DMS153 (cell line): ENCODE measurements at regions not wholly inside any gene's neighbourhood (a gene's known extent, or its start where the extent isn't known, plus 50 kb on each side); places are given as distances from the start of the nearest gene placed in this dataset.

Experiments used
- DNase-seq: peaks from one replicate; lab custom pipeline; 2025; lab: John Stamatoyannopoulos, UW

DNA sequence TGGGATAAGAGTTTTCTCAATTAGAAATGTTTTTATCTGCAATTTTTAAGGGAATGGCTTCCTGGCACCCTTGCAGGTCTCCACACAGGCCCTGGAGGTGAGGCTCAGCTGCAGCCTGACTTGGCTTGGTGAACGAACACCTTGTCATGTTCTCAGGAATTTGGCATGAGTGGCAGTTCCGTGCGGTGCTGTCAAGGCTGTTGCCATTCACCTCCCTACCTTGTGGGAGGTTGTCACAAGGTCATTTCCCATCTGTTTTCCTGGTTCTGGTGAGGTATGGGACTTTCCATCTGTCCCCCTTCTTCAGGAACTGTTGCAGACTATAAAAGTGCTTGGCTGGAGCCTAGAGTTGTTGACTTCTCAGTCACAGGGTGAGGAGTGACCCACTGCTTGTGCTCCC lies 82.9 kb downstream of the ELOVL4 start:
- no peak for DNase-seq

DNA sequence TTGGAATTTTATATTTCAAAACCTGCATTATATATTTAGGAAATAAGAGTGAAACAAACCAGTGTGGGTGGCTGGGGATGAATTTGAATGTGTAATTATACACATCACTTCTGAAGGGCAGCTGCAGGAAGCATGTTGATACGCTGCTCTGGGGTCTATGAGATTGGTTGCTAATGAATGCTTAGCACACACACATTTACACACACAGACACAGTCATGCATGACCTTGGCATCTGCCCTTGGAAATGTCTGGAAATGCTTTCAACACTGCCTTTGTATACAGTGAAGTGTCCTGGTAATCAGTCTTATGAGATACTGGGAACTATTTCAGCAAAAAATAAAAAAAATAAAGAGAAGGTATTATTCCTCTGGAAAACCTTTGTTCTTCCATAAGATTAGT lies 83.4 kb downstream of the ELOVL4 start:
- DNase-seq, result peak; percentile 42

DNA sequence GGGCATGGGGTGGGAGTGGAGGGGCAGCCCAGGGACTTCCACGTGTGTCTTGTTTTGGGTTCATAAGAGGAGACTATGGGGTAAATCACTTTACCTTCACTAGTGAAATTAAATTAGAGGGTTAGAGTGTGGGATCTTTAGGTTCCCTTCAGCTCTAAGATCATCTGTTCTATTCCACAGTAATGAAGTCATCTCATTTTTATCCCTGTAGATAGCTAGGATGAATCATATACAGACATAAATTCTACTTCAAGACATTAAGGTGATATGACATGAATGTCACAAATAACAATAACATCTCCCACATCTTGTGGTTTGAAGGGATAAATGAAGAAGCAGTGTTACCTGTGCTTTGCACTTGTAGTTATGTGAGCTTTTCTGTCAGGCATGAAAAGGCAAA lies 83.8 kb downstream of the ELOVL4 start:
- DNase-seq, result no peak

DNA sequence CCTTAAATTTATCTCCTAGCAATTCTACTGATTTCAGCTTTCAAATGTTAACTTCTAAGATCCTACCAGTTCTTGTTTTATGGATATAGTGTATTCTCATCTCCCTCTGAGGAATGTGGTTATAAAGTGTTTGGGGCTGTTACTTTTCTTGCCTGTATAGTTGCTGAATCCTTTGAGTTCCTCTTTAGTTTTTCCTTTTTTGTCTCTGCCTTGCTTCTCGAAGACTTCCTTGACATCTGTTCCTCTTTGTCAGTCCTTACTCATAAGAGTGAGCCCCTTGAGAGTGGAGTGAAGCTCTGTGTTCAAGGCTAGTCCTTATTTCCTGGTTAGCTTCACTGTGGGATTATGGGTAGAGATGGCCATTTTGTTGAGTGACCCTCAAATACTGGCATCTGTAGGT lies 84.6 kb downstream of the ELOVL4 start:
- no peak for DNase-seq

DNA sequence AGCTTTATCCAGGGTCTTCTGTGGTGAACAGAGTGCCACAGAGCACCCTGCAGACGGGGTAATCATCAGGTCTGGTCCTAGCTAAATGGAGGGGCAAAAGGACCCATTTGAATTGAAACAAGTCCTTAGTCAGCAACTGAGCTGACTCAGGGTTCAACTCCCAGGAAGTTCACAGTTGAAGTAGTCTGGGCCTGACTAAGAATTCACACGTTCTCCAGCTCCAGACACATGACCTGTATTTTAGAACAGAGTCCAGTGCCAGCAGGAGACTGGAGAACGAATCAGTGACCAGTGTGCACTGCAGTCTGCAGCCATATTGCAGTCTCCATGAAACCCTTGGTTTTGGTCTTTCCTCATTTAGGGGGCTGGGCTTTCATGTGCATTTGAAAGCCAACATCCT lies 85.2 kb downstream of the ELOVL4 start:
- DNase-seq, result no peak

DNA sequence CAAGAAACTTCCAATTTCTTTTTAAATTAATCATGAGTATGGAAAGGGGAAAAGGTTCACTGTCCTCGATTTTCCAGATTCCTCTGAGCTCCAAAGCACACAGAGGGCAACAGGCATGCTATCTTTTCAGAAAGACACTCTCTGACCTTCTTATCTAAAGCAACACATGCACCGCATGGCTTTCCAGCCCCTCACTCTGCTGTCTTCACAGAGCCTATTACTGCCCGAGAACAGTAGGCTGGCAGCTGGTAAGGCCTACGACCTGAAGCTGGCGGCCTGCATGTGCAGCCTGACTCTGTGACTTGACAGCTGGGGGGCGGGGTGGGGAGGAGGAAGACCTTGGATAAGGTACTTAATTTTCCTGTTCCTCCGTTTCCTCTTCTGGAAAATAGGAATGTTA lies 86.3 kb downstream of the ELOVL4 start:
- DNase-seq, result no peak

DNA sequence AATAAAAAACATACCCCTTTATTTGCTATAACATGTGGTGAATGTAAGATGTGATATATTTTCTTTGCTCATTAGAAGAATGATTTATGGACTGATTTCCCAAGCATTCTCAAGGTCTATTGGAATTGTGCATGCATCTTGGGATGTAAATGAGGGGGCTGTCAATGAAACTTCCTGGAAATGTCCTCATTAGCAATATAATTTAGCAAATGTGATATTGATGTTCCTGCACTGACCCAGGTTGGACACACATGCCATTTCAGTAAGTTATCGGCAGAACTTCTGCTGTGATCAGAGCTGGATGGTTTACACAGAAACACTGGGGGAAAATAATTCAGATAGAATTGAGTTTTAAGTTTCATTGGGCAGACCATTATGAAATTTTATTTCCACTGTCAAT lies 99.9 kb downstream of the ELOVL4 start:
- DNase-seq, result no peak

DNA sequence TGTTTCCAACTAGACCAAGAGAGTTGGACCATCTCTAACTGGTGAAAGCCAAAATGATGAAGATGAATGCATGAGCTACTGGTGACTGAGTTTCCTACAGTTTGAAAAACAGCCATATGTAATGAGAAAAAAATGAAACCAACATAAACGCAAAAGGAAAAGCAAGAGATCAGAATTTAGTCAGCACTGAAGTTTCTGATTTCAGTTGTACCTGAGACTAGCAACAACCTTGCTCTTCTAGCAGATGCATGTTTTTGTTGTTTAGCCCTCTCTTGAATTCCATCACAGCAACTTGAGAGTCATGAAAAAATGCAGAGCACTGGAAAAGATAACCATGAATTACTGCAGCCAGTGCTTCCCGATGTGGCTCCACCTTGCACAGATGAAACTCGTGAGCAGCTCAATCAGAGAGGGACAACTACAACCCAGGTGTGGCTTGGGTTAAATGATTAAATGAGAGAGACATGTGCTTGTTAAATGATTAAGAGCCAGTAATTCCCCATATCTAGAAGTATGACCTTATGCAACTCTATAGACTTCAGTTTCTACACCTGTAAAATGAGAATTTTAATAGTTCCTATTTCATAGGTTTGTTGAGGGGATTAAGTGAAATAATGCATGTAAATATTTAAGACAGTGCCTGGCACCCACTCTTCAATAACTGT lies 104.8 kb downstream of the ELOVL4 start:
- no peak for DNase-seq

DNA sequence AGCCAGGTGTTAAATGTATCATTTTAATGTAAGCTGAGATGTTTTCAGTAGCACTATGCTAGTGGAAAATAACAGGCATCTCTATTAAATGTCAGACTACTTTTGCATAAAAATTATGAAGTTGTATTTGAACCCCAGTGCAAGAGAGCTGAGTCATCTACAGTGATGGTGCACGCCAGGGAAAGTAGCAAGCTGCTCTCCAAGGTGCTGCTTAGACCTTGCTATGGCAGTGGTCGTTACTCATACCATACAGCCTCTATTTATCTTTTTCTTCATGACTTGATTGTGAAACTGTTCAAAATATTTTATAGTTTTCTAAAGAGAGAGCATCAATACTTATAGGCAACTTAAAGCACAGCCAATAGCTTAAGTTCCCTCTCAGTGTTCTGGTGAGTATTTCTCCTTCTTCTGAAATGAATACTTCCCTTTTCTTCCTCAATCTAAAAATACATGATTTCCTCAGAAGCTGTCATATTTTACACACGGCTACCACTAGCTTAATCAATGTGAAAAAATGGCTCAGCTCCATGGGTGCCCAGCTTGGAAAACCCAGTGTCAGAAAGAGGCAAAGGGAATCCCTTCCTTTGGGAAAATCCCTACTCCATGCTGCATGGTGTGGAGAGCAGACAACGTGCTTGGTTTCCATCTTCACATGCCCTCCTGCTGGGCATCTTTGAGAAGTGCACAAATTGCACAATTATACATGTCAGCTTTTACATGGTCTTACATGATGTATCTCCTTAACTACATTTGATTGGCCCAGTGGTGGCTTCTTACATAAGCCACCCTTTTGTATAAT lies 105.6 kb downstream of the ELOVL4 start:
- no peak for DNase-seq

DNA sequence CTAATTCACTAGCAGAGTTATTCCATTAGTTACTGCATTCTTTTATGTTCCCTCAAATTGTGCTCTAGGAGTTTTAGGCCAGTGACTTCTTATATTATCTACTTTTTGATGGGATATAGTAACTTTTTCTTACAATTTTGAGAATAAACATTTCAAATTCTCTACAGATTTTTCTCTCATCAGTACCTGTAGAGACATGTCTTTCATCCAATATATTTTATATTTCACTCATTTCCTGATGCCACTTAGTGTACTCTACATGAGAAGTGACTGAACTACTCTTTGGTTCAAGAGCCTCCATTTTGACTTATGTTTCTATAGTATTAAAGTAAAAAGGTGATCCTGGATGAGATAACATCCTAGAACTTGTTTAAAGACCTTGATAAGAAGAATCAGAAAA lies 108.5 kb downstream of the ELOVL4 start:
- no peak for DNase-seq

DNA sequence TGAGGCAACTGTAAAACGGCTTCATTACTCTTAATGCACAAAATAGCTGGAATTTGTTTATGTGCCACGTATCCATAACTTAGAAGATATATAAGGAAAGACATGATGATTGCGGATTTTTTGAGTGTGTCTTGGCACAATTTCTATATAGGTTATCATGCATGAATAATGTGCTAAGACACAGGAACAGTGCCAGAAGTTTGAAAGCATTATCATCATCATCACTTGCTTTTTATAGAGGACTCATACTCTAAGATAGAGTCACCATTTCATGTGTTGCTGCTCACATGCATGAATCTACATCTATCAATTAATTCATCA lies 113.4 kb downstream of the ELOVL4 start:
- no peak for DNase-seq

DNA sequence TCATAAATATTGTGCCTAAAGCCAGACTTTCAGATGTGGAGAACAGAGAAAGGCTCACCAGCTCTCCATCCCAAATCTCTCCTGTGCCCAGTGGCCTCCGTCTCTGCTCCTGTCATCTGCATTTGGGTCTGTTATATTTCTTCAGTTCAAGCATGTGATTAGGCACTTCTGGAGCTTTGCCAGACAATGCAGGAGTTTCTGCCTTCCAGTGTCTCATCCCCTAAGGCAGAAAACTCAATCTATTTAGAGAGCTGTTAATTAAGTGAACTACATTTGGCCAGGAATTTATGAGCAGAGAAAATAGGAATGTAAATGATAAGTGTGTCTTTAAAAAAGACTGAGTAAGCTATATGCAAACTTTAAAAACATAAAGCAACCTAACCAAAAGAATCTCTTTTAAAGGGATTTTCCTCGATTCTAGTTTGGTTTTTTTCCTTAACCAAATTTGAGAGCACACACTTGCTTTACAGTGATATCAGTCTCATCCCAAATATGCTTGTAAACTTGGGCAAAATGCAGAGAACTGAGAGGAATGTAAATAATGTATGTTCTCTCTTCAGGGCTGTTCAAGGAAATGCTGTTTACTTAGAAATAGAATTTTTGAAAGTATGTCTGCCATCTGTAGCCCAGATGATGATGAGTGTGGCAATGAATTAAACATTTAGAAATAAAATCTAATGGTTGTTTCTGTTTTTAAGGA lies 113.9 kb downstream of the ELOVL4 start:
- no peak for DNase-seq

DNA sequence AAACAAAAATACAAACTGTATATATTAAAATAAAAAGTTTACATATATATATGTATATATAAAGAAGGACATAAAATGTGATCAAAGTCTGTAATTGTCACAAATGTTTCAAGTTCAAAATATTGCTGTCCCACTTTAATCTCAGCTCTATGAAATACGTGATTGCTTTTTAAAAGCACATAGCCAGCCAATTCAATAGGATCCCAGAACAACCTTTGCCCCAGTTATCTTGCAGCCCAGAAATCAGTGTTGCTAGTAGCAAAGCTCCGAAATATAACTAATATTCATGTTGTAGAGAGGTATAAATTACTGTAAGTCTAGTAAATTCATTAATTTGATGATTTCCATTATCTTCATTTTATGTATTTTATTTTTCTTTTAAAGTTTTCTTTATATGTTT lies 114.6 kb downstream of the ELOVL4 start:
- DNase-seq, result no peak

DNA sequence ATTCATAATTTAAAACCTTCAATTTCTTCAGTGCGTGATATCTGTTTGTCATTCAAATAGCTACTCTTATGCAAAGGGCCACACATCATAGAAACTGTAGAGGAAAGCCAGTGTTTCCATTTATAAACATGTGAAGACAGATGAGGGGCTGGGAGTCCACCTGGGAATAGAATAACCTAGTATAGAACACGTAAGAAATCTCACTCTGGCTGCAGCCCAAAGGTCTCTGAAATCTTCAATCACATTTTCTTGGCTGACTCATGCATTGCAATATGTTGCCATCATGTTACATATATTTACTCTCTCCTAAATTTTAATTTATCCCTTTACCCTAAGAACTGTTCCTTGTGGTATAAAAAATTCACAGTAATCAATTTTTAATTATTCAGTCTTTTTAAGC lies 123.2 kb downstream of the ELOVL4 start:
- no peak for DNase-seq

DNA sequence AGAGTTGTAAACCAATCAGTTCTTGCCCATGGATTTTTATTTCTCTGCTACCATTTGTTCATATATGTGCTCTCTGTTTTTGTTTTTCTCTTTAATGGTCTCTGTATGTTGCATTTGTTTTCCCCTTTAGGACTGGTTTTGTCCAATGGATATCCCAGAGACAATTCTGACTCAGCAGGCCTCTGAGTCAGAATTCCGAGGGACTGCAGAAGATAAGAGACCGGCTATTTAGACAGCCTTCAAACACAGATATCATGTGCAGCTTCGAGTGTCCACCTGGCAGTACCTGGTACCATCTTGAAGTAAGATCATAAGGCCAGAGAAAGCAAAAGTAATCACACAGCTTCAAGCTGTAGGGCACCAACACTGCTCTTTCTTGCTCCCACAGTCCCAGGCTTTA lies 125.5 kb downstream of the ELOVL4 start:
- no peak for DNase-seq

DNA sequence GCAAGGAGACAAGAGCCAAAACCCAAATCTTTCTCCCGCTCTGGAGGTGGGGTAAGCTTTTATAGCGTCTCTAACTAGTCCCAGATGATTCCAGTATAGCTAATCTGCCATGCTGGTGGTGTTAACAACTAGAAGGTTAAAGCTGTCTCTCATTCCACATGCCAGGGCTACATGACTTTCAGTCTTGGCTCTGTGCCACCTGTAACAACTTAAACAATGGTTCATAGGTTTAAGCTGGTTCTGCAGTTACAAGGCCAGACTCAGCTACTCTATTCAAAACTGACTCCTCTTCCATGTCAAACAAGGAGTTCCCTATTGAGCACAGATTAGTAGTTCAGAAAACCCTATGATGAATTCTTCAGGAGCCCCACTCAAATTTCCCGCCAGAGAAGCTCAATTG lies 128.9 kb downstream of the ELOVL4 start:
- no peak for DNase-seq

DNA sequence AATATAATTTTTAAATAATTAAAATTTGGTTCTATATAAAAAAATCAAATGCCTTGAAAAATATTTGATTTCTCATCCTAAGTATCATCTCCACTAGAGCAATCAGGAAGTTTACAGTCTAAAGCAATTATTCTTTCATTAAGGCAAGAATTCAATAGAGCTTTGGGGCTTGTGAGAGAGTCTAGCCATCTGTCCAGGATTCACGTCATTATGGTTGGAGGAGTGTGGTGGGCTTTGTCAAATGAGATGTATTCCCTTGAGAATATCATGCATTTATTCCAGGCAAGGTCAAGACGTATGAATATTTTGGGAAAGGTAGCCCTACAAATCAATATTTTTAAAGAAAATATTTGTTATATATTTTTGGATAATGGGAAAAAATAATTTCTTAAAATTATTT lies 132.4 kb downstream of the ELOVL4 start:
- DNase-seq, result no peak

DNA sequence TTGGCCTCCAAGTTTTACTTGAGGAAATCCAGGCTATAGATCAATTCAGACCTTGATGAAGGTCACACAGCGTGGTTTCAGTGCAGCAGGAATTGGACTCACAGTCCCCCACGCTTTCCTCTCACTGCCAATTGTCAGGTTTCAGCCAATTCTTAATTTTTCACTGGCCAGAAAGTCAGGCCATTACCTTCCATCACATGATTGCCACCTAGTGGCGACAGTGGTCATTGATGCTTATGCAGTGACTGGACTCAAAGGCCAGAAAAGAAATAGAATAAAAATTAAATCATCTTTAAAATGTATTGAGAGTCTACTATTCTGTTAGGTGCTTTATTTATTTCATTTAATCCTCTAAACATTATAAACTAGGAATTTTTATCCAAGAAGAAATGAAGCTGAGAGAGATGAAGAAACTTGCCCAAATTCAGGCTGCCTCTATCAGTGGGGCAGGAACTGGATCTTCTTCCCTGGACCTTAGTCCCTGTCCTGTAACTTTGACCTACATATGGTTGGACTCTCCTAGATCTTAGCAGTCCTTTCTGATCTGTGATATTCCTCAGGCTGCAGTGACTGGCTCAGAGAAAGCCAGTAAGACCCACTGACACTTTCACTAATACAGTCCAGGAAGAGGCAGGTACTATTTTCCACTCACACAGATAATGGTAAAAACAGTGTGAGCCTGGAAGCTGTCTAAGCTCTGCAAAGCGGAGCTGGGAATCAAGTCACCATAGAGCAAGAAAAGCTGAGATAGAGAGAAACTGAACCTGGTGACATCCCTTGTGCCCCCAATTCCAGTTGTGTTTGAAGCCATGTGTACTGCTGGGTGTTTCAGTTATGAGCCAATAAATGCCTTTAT lies 133.3 kb downstream of the ELOVL4 start:
- DNase-seq, result peak; percentile 45

DNA sequence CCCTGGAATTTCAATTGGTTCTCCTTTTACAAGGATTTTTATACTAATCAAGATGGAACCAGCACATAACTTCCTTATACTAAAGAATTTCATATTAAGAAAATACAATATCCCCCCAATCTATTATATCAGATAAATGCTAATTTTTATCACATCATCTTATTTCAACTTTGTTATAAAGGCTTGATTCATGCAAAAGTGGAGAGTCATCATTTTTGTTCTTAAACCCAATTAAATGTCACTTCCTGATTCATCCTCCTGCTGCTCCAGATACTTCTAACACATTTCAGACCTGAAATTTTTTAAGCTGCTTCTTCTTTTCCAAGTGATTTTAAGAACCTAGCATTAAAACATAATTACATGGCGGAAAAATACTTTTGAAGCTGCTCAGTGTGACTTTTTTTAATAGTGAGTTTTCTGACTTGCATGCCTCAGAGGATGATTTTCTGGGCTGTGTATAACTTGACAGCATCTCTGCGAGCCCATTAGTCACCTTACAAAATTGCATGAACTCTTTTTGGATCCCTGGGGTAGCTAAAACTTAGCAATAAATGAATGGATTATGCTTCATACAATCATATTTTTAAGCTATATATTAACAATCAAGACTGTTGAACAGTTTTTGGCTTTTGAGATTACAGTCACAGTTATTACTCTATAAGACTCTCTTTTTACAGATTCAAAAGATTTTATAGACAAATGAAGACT lies 134.1 kb downstream of the ELOVL4 start:
- DNase-seq, result no peak

DNA sequence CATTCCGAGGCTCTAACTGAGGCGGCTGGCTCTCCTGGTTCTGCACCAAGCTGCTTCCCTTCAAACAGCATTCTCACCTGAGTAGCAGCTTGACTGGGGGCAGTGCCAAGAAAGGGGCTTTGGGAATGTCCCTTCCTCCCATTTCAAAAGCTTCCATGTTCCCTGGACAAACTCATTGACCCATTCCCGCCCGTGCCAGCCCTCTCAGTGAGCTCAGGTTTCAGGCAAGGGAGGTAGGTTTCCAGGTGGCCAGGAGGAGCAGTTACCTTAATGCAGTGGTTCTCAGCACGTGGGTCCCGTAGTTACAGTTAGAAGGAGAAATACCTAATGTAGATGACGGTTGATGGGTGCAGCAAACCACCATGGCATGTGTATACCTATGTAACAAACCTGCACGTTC lies 135.2 kb downstream of the ELOVL4 start:
- peak; percentile 47 for DNase-seq

DNA sequence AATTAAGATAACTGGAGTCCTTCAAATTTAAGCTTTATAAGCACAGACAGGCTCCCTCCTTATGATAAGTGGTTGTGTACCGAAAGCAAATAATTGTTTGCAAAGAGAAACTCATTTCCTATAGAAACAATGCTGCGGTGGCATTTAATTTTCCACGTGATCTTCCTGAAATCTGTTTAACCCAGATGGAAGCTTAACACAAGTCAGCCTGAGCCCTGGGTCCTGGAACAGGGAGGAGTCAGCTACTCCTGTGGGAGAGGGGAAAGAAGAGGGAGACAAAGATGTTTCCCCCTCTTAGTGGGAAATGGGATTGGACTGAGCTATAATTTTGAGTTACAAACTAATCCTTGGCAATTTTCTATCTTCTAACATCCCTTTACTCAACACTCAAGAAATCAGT lies 136.5 kb downstream of the ELOVL4 start:
- peak; percentile 89 for DNase-seq

DNA sequence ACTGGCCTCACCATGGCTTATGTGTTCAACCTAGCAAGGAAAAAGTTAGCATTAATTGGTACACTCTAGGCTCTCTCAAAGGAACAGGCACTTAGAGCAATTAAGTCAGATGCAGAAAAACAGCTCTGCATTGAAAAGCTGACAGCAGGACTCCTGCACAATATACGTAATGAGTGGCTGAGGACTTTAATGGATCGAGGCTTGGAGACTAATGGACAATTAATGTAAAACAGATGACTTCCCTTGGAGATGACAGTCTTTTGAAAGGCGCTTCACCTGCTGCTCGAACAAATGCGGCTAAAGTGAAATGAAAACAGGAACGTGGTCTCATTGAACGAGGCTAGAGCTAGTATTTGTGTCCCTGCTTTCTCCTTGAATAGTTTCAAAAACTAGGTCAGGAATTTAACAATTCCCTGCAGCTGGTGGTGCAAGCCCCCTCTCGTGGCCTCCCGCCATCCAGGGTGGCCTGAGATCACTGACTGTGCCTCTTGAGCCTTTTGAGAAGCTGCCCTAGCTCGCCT lies 137.1 kb downstream of the ELOVL4 start:
- peak; percentile 100 for DNase-seq
